HL-60 (cell line): ENCODE measurements at regions not wholly inside any gene's neighbourhood (a gene's known extent, or its start where the extent isn't known, plus 50 kb on each side); places are given as distances from the start of the nearest gene placed in this dataset.

Experiments
- CTCF ChIP-seq: IDR thresholded peaks from one replicate; pipeline ENCODE4 v1.5.1; 2011; ENCODE audit warnings: low read length, control low read depth, inconsistent platforms; ENCODE audit not compliant: insufficient read depth
- REST ChIP-seq: IDR thresholded peaks from 2 replicates; pipeline ENCODE4 v1.6.1; 2012; ENCODE audit warnings: low read depth; ENCODE audit not compliant: insufficient replicate concordance

- TF ChIP-seq CTCF: no peak
- no peak for TF ChIP-seq REST
Measured at GRCh38 chr7:52436278-52436677, 599.2 kb upstream of the POM121L12 start.
